HCT116 (cell line): ENCODE measurements at regions not wholly inside any gene's neighbourhood (a gene's known extent, or its start where the extent isn't known, plus 50 kb on each side); places are given as distances from the start of the nearest gene placed in this dataset.

ENCODE experiments used
- ELF1 ChIP-seq: IDR thresholded peaks from 2 replicates; pipeline ENCODE4 v1.6.1; 2012; ENCODE audit warnings: low read depth, borderline replicate concordance
- JUND ChIP-seq: IDR thresholded peaks from 2 replicates; pipeline ENCODE4 v1.6.1; 2012
- TF ChIP-seq, protein P1 (sequence below), 3 experiments: fragments of 200-600 bp in 1 of 3; sonication (generic) in 1 of 3; IDR thresholded peaks in 2 of 3; conservative IDR thresholded peaks in 1 of 3; 2 replicates each; pipeline ENCODE4 v1.5.1; 2012 to 2017; ENCODE audit warnings: low read depth in 2 of 3, low read length in 2 of 3, antibody characterized with exemption in 1 of 3, borderline replicate concordance in 1 of 3, control low read depth in 1 of 3, mild to moderate bottlenecking in 1 of 3, mixed read lengths in 1 of 3, mixed run types in 1 of 3, moderate library complexity in 1 of 3; ENCODE audit not compliant: insufficient read depth in 1 of 3
- TF ChIP-seq, protein P2 (sequence below): IDR thresholded peaks from 2 replicates; pipeline ENCODE4 v1.6.1; 2012

DNA sequence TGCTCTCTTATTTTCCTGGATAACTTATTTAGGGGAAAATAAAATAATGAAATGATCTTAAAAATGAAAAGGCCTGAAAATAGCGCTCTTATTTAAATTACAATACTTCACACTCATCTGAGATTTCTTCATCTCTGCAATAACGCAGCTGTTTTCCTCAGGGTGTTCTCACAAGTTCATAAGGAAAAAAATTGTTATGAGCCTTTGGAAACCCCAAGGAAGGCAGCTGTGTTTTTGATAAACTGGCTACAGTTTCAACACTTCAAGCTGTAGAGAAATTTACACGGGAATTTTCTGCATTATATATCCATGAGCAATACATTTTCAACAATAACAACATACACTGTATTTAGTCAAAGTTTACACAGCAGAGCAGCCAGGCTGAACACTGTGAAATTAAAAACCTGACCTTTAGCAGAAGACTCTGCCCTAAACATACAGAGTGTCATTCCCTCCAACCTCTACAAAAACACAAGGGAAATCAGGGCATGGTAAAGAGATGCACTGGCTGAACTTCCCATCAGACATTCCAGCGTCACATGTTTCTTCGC, 959.6 kb downstream of the SLC4A3 start:
- TF ChIP-seq, protein P1, sequence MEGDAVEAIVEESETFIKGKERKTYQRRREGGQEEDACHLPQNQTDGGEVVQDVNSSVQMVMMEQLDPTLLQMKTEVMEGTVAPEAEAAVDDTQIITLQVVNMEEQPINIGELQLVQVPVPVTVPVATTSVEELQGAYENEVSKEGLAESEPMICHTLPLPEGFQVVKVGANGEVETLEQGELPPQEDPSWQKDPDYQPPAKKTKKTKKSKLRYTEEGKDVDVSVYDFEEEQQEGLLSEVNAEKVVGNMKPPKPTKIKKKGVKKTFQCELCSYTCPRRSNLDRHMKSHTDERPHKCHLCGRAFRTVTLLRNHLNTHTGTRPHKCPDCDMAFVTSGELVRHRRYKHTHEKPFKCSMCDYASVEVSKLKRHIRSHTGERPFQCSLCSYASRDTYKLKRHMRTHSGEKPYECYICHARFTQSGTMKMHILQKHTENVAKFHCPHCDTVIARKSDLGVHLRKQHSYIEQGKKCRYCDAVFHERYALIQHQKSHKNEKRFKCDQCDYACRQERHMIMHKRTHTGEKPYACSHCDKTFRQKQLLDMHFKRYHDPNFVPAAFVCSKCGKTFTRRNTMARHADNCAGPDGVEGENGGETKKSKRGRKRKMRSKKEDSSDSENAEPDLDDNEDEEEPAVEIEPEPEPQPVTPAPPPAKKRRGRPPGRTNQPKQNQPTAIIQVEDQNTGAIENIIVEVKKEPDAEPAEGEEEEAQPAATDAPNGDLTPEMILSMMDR (IDR thresholded peaks at IDR 0.05 in 2 of 3, conservative IDR thresholded peaks at IDR 0.05 in 1 of 3; ENCODE audit: borderline replicate concordance in 1 of 3, insufficient read depth in 1 of 3, low read depth in 2 of 3, low read length in 2 of 3): no peak
- TF ChIP-seq ELF1 (no peak), JUND (no peak)
- TF ChIP-seq, protein P2, sequence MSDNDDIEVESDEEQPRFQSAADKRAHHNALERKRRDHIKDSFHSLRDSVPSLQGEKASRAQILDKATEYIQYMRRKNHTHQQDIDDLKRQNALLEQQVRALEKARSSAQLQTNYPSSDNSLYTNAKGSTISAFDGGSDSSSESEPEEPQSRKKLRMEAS: no peak
